ENCODE measurements at regions not wholly inside any gene's neighbourhood (a gene's known extent, or its start where the extent isn't known, plus 50 kb on each side); places are given as distances from the start of the nearest gene placed in this dataset.

GRCh38 chr16:66083171-66083570 is 283.3 kb upstream of the CDH5 start:
- no peak for DNase-seq (ENCODE audit: low read depth)
- Histone ChIP-seq H3K27me3 (ENCODE audit: control insufficient read depth, insufficient read depth, low read length) (no peaks in the 10 kb centered on the region), H3K4me3 (ENCODE audit: low read depth, low read length) (no peak overlapping the region), H3K36me3 (ENCODE audit: control insufficient read depth, insufficient read depth, low read length) (no peaks in the 10 kb centered on the region)
- POLR2A ChIA-PET: no interaction called here
- no peak for TF ChIP-seq CTCF (IDR thresholded peaks at IDR 0.05; ENCODE audit: insufficient read depth, low read depth, low read length)
- CTCF ChIA-PET: no interaction called here

- DNase-seq (ENCODE audit: low read depth): no peak
- ChIA-PET POLR2A (no interaction called here), CTCF (interaction anchor here (1.0 to 1.2 kb wide), 2 partner anchors 9 to 21 kb away, joined by 3 to 4 read pairs; no protein-coding TSS in a partner anchor)
- no peaks in the 10 kb centered on the region for H3K27me3 ChIP-seq (ENCODE audit: control insufficient read depth, insufficient read depth, low read length)
- TF ChIP-seq CTCF (IDR thresholded peaks at IDR 0.05; ENCODE audit: insufficient read depth, low read depth, low read length): no peak
- H3K4me3 ChIP-seq (ENCODE audit: low read depth, low read length): no peak overlapping the region
- no peaks in the 10 kb centered on the region for H3K36me3 ChIP-seq (ENCODE audit: control insufficient read depth, insufficient read depth, low read length)
These were observed 284.1 kb upstream of the CDH5 start for GRCh38 chr16:66082424-66082823.

GRCh38 chr16:66081775-66082366 is 284.6 kb upstream of the CDH5 start:
- Histone ChIP-seq H3K4me3 (ENCODE audit: low read depth, low read length) (no peak overlapping the region), H3K27me3 (ENCODE audit: control insufficient read depth, insufficient read depth, low read length) (no peaks in the 10 kb centered on the region), H3K36me3 (ENCODE audit: control insufficient read depth, insufficient read depth, low read length) (no peaks in the 10 kb centered on the region)
- DNase-seq (ENCODE audit: low read depth): peak; percentile 36
- CTCF ChIA-PET: interaction anchor here (0.9 to 1.2 kb wide), 3 partner anchors 8 to 21 kb away, joined by 3 to 4 read pairs (median 4); no protein-coding TSS in a partner anchor
- TF ChIP-seq CTCF (IDR thresholded peaks at IDR 0.05; ENCODE audit: insufficient read depth, low read depth, low read length): no peak
- POLR2A ChIA-PET: no interaction called here

- H3K27me3 ChIP-seq (ENCODE audit: control insufficient read depth, insufficient read depth, low read length): no peaks in the 10 kb centered on the region
- ChIA-PET POLR2A (no interaction called here), CTCF (no interaction called here)
- TF ChIP-seq CTCF (IDR thresholded peaks at IDR 0.05; ENCODE audit: insufficient read depth, low read depth, low read length): no peak
- no peaks in the 10 kb centered on the region for H3K36me3 ChIP-seq (ENCODE audit: control insufficient read depth, insufficient read depth, low read length)
- no peak overlapping the region for H3K4me3 ChIP-seq (ENCODE audit: low read depth, low read length)
- DNase-seq (ENCODE audit: low read depth): no peak
These were observed 286.7 kb upstream of the CDH5 start for GRCh38 chr16:66079671-66080334.

- H3K36me3 ChIP-seq (ENCODE audit: control insufficient read depth, insufficient read depth, low read length): no peaks in the 10 kb centered on the region
- ChIA-PET POLR2A (no interaction called here), CTCF (interaction anchor here (1.8 kb wide), 1 partner anchor 9 kb away, joined by 6 read pairs; no protein-coding TSS in a partner anchor)
- no peak for TF ChIP-seq CTCF (IDR thresholded peaks at IDR 0.05; ENCODE audit: insufficient read depth, low read depth, low read length)
- DNase-seq (ENCODE audit: low read depth): no peak
- H3K4me3 ChIP-seq (ENCODE audit: low read depth, low read length): no peak overlapping the region
- H3K27me3 ChIP-seq (ENCODE audit: control insufficient read depth, insufficient read depth, low read length): peaks cover 2% of the 10 kb centered on the region; the same call in 1 of the 2 replicates
These were observed 296.2 kb upstream of the CDH5 start for GRCh38 chr16:66070140-66070917.
